ENCODE measurements at regions not wholly inside any gene's neighbourhood (a gene's known extent, or its start where the extent isn't known, plus 50 kb on each side); places are given as distances from the start of the nearest gene placed in this dataset.

DNA sequence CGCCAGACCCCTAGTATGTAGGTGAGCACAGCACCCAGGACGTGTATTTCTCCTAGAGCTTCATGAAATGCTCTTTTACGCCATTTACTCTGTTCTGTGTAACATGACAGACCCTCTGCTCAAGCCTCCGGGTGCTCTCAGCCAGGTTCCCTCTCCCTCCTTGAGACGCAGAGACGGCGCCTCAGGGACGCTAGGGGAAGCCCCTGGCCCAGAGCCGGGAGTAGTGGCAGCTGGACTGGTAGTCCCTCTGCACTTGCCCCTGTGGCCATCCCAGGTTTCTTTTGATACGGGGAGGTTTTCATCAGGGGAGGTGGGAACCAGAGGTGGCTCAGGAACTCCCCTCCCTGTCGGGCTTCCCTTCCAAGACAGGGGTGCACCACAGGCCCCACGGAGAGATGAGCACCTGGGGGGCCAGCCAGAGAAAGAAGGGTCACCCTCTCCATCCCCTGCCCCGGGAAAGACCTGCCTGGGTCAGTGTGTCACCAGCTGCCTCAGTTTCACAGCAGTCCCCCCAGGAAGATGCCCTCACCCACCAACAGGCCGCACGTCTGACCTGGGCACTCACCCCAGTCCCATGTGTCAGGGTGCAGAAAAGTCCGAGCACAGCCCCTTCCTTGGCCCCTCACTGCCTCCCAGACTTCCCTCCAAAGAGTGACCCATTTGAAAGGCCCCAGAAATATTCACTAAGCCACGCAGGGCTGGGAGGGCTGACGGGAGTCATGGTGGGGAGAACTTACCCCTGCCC, 58.1 kb upstream of the AFDN start:
- intact Hi-C loops (cut with DNase I), result no loop called here
- Histone ChIP-seq H3K27ac (no peak overlapping the region), H3K27me3 (no peaks in the 10 kb centered on the region), H3K9me3 (replicated peaks in 1 of 3) (no peaks in the 10 kb centered on the region), H3K36me3 (replicated peaks in 1 of 2) (no peaks in the 10 kb centered on the region), H3K4me1 (replicated peaks in 1 of 2) (no peaks in the 10 kb centered on the region), H3K4me3 (no peak overlapping the region)
- no peak for TF ChIP-seq POLR2A (IDR thresholded peaks at IDR 0.05)
- TF ChIP-seq, protein P1, sequence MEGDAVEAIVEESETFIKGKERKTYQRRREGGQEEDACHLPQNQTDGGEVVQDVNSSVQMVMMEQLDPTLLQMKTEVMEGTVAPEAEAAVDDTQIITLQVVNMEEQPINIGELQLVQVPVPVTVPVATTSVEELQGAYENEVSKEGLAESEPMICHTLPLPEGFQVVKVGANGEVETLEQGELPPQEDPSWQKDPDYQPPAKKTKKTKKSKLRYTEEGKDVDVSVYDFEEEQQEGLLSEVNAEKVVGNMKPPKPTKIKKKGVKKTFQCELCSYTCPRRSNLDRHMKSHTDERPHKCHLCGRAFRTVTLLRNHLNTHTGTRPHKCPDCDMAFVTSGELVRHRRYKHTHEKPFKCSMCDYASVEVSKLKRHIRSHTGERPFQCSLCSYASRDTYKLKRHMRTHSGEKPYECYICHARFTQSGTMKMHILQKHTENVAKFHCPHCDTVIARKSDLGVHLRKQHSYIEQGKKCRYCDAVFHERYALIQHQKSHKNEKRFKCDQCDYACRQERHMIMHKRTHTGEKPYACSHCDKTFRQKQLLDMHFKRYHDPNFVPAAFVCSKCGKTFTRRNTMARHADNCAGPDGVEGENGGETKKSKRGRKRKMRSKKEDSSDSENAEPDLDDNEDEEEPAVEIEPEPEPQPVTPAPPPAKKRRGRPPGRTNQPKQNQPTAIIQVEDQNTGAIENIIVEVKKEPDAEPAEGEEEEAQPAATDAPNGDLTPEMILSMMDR (IDR thresholded peaks at IDR 0.05), result no peak
- DNase-seq, result no peak
- 85 to 91% (median 89%) methylated on average over 14 to 18 of the region's 18 CpGs for WGBS, 4 donors

DNA sequence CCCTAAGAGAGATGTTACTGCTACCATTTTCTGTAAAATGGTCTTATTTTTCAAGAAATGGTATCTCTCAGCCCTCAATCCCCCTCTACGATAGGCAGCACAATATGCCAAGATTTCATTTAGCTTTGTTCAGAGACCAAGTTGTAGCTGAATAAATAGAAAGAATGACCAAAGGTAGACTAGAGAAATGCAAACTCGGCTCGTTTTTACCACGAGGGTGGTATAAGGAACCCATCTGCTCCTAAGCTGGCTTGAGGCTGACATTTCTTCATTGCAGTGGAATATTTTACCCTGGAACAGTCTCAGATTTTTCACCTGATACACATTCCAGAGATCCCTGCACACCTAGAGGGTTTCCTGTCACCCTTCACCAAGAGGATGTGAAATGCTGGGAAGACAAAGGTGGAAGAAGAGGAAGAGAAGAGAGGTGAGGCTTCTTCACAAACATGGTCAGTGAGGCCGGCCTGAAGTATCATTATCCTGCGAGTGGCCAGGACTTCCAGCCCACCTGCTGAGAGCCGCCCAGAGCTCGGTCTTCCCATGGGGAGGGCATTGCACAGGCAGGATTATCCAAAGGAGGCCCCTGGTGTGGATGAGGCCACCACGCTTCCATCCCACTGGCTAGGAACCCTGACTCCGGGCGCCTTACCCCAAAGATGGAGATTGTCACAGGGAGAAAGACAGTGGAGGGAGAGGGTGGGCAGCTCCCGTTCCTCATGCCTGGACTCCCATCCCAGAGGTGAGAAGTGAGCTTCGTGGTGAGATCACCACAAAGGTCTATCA, 57.1 kb upstream of the AFDN start:
- no peak for DNase-seq
- no peak overlapping the region for H3K4me3 ChIP-seq
- intact Hi-C loops (cut with DNase I), result no loop called here
- TF ChIP-seq, protein P1 (IDR thresholded peaks at IDR 0.05), result no peak
- TF ChIP-seq POLR2A (IDR thresholded peaks at IDR 0.05), result no peak
- WGBS, 4 donors, result 82 to 88% (median 88%) methylated on average over 10 to 13 of the region's 13 CpGs
- no peaks in the 10 kb centered on the region for H3K9me3 ChIP-seq (replicated peaks in 1 of 3)
- H3K36me3 ChIP-seq (replicated peaks in 1 of 2), result no peaks in the 10 kb centered on the region
- no peaks in the 10 kb centered on the region for H3K4me1 ChIP-seq (replicated peaks in 1 of 2)
- H3K27ac ChIP-seq, result no peak overlapping the region
- H3K27me3 ChIP-seq, result no peaks in the 10 kb centered on the region

DNA sequence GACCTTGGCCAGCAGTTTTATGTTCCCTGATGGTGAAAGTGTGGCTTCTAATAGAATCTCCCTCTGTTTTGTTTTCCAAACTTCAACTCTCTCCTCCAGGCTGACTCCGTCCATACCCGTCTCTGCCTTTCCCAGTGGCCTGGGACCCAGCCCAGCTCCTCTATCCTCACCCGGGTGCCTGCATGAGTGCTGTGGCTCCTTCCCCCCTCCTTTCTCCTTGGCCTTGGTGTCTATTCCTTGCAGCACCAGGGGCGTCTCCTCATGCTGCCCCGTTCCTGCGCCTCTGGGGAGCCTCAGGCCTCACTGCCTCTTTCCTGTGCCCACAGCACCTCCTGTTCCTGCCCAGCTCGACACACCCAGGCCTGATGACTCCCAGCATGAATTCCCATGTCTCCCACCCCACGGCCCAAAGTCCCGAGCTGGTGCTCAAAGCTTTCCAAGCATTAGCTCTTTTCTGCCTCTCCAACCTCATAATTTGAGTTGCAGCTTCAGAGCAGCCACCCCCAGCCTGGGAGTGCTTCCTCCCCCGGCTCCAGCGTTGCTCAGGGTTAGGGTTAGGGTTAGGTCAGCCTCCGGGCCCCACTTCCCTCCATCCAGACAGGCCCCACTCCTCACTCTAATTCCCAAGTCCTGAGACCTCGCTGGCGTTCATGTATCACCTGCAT, 56.3 kb upstream of the AFDN start:
- intact Hi-C loops (cut with DNase I), result no loop called here
- Histone ChIP-seq H3K36me3 (replicated peaks in 1 of 2) (no peaks in the 10 kb centered on the region), H3K4me1 (replicated peaks in 1 of 2) (no peaks in the 10 kb centered on the region), H3K27ac (no peak overlapping the region), H3K4me3 (no peak overlapping the region), H3K9me3 (replicated peaks in 1 of 3) (no peaks in the 10 kb centered on the region), H3K27me3 (no peaks in the 10 kb centered on the region)
- TF ChIP-seq, protein P1 (IDR thresholded peaks at IDR 0.05), result no peak
- no peak for TF ChIP-seq POLR2A (IDR thresholded peaks at IDR 0.05)
- DNase-seq, result no peak
- WGBS, 4 donors, result 70 to 80% (median 73%) methylated on average over 14 of the region's 14 CpGs

DNA sequence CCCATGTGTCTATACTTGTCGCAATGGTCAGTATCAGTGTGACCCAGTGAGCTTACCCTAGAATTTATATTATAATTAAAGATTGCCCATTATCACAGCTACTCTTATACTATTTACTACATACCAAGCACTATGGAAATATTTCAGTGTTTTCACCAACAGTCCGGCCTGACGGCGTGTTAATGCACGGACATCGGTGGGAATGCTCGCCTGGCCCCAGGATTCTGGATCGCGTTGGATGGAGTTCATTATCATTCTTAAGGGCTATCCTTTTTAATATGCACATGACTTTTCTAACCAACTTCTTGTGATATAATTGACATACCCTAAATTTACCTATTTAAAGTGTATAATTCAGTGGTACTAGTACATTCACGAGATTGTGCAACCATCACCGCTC, 51.8 kb upstream of the AFDN start:
- Histone ChIP-seq H3K27me3 (no peaks in the 10 kb centered on the region), H3K9me3 (replicated peaks in 1 of 3) (no peaks in the 10 kb centered on the region), H3K4me1 (replicated peaks in 1 of 2) (no peaks in the 10 kb centered on the region), H3K4me3 (no peak overlapping the region), H3K36me3 (replicated peaks in 1 of 2) (no peaks in the 10 kb centered on the region), H3K27ac (no peak overlapping the region)
- intact Hi-C loops (cut with DNase I), result no loop called here
- TF ChIP-seq POLR2A (IDR thresholded peaks at IDR 0.05), result no peak
- TF ChIP-seq, protein P1 (IDR thresholded peaks at IDR 0.05), result no peak
- 94 to 98% (median 97%) methylated on average over 11 of the region's 11 CpGs for WGBS, 4 donors
- DNase-seq, result no peak

All from adrenal gland (tissue), 9 donors.